ENCODE measurements at regions not wholly inside any gene's neighbourhood (a gene's known extent, or its start where the extent isn't known, plus 50 kb on each side); places are given as distances from the start of the nearest gene placed in this dataset.
"Not testable (repeated sequence)": the region's sequence is repeated elsewhere in the genome, so short reads cannot be mapped to it uniquely, and the experiment has no call there.

DNA sequence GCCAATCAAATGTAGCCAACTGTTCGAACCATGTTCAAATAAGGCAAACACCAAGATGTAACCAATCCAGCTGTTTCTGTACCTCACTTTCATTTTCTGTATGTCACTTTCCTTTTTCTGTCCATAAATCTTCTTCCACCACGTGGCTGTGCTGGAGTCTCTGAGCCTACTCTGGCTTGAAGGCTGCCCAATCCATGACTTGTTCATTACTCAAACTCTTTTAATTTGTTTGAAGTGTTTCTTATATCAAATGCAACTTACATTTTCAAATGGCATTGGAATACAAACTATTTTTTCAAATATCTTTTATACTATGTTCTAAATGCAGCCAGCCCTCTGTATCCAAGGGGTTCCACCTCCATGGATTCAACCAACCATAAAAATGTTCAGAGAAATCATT is 245.6 kb upstream of the RFC3 start:
- TF ChIP-seq, protein P1, sequence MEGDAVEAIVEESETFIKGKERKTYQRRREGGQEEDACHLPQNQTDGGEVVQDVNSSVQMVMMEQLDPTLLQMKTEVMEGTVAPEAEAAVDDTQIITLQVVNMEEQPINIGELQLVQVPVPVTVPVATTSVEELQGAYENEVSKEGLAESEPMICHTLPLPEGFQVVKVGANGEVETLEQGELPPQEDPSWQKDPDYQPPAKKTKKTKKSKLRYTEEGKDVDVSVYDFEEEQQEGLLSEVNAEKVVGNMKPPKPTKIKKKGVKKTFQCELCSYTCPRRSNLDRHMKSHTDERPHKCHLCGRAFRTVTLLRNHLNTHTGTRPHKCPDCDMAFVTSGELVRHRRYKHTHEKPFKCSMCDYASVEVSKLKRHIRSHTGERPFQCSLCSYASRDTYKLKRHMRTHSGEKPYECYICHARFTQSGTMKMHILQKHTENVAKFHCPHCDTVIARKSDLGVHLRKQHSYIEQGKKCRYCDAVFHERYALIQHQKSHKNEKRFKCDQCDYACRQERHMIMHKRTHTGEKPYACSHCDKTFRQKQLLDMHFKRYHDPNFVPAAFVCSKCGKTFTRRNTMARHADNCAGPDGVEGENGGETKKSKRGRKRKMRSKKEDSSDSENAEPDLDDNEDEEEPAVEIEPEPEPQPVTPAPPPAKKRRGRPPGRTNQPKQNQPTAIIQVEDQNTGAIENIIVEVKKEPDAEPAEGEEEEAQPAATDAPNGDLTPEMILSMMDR (IDR thresholded peaks at IDR 0.05): not testable (repeated sequence)
- TF ChIP-seq POLR2A (IDR thresholded peaks at IDR 0.05): not testable (repeated sequence)
